ENCODE measurements at regions not wholly inside any gene's neighbourhood (a gene's known extent, or its start where the extent isn't known, plus 50 kb on each side); places are given as distances from the start of the nearest gene placed in this dataset.

DNA sequence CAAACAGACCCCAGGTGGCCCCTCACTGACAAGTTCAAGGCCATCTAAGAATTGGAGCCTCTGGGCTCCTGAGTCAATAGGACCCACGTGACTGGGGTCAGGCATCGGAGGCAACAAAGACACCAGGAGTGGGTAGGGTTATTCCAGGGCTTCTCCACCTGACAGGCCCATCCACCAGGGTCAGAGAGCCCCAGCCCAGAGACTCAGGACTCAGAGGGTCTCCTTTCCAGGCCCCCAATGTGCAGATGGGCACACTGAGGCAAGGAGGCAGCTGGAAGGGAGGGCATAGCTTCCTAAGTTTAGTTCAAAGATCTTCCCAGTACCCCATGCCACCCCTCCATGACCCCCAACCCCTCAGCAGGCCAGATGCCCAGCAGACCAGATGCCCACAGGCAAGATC lies 388.6 kb downstream of the MATN1 start:
- no peak for DNase-seq

DNA sequence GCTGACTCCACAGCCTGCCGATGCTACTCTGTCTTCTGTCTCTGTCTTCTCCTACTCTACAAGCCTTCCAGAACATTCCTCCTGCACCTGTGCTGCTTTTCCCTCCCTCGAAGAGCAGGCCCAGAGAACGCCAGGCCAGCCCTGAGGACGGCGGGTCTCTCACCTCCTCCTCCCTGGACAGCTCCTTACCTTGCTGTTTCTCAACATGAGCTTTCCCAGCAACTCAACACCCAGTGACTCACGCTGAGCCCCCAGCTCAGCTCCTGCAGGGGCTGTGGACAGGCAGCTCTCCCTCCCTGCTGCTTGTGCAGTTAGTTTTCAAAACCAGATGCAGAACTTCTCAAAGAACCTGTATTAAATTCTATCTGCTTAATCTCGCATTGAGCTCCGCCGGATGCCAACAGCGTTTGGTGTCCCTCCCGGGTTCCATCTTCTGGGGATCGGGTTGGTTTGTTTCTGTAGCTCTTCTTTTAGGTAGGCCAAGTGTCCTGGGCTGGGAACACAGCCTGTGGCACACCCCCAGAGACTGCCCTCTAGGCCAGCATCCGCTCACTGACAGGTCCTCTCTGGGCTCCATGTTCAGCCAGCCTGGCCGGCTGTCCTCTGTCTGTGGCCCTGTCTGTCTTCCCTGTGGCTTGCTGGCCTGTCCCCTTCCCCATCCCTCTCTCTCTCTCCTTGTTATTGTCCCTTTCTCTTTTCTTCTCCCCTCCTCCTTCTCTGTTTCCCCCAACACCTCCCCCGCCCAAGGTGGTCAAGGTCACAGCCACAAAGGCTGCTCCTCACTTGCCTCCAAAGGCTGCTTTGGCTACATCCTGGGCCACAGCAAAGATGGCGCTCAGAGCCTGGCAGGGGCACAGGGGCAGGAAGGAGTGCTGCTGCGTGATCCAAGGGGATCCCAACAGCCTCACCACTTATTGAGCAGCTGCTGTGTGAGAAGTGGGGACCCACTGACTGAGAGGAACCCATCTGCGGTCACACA lies 391.0 kb downstream of the MATN1 start:
- H3K36me3 ChIP-seq (replicated peaks) = no peaks in the 10 kb centered on the region
- H3K27me3 ChIP-seq (replicated peaks) = no peaks in the 10 kb centered on the region
- H3K4me3 ChIP-seq (ENCODE audit: low read depth, low read length) = no peak overlapping the region
- DNase-seq = no peak
- TF ChIP-seq, protein P1, sequence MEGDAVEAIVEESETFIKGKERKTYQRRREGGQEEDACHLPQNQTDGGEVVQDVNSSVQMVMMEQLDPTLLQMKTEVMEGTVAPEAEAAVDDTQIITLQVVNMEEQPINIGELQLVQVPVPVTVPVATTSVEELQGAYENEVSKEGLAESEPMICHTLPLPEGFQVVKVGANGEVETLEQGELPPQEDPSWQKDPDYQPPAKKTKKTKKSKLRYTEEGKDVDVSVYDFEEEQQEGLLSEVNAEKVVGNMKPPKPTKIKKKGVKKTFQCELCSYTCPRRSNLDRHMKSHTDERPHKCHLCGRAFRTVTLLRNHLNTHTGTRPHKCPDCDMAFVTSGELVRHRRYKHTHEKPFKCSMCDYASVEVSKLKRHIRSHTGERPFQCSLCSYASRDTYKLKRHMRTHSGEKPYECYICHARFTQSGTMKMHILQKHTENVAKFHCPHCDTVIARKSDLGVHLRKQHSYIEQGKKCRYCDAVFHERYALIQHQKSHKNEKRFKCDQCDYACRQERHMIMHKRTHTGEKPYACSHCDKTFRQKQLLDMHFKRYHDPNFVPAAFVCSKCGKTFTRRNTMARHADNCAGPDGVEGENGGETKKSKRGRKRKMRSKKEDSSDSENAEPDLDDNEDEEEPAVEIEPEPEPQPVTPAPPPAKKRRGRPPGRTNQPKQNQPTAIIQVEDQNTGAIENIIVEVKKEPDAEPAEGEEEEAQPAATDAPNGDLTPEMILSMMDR (IDR thresholded peaks at IDR 0.05; ENCODE audit: low read depth, low read length, missing control alignments) = no peak
- no peak overlapping the region for H3K27ac ChIP-seq
- in situ Hi-C loops (cut with HindIII; ENCODE audit: low pct_ligation_motif_present, low sequenced_read_pairs) = no loop called here

More for the DNA sequence above, 388.6 kb downstream of the MATN1 start:
- TF ChIP-seq, protein P1 (IDR thresholded peaks at IDR 0.05; ENCODE audit: low read depth, low read length, missing control alignments) = no peak
- no peaks in the 10 kb centered on the region for H3K27me3 ChIP-seq (replicated peaks)
- no peak overlapping the region for H3K4me3 ChIP-seq (ENCODE audit: low read depth, low read length)
- H3K36me3 ChIP-seq (replicated peaks) = no peaks in the 10 kb centered on the region
- in situ Hi-C loops (cut with HindIII; ENCODE audit: low pct_ligation_motif_present, low sequenced_read_pairs) = no loop called here
- H3K27ac ChIP-seq = no peak overlapping the region

DNA sequence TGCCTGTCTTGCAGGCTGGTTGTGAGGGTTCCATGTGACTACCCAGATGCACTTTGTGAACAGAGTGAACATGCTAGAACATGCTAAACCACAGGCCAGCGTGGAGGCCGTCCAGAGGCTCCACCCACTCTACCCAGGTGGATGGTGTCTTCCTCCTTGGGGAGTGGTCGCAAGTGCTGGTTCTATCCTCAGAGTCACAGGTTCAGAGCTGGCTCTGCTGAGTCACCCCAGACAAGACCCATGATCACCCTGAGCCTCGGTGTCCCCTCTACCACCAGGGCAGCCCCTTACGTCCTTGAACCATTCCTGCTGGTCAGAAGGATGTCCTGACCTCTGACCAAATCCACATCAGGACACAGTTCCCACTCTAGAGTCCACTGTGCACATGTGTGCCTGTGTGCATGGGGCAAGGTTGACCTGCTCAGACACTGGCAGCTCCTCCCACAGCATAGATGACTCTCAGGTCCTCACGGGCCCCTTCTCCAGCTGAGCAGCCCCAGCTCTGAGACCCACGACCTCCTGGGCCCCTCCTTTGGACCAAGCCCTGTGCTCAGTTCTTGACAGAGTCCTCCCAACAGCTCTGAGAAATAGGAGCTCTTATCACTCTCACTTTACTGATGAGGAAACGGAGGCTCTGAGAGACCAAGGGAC lies 391.8 kb downstream of the MATN1 start:
- no peak for DNase-seq
- Histone ChIP-seq H3K36me3 (replicated peaks) (no peaks in the 10 kb centered on the region), H3K27me3 (replicated peaks) (no peaks in the 10 kb centered on the region), H3K27ac (no peak overlapping the region), H3K4me3 (ENCODE audit: low read depth, low read length) (no peak overlapping the region)
- TF ChIP-seq, protein P1 (IDR thresholded peaks at IDR 0.05; ENCODE audit: low read depth, low read length, missing control alignments) = no peak
- in situ Hi-C loops (cut with HindIII; ENCODE audit: low pct_ligation_motif_present, low sequenced_read_pairs) = no loop called here

DNA sequence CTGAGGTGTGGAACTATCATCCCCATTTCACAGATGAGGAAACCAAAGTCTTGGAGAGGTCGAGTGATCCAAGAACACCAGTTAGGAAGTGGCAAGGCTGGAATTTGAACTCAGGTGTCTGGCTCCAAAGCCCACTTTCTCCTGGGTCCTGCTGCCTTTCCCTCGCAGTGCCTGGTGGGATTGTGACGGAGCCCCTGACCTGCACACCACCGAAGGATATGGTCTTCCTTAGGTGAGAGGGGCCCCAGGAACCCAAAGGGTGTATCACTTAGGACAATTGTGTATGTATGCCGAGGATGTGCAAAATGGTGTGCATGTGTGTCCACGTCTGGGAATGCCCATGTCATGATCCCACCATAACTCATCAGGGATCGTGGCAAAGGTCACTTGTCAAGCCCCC lies 392.7 kb downstream of the MATN1 start:
- no peaks in the 10 kb centered on the region for H3K36me3 ChIP-seq (replicated peaks)
- no peaks in the 10 kb centered on the region for H3K27me3 ChIP-seq (replicated peaks)
- H3K27ac ChIP-seq = no peak overlapping the region
- DNase-seq = no peak
- H3K4me3 ChIP-seq (ENCODE audit: low read depth, low read length) = no peak overlapping the region
- TF ChIP-seq, protein P1 (IDR thresholded peaks at IDR 0.05; ENCODE audit: low read depth, low read length, missing control alignments) = no peak
- in situ Hi-C loops (cut with HindIII; ENCODE audit: low pct_ligation_motif_present, low sequenced_read_pairs) = no loop called here

DNA sequence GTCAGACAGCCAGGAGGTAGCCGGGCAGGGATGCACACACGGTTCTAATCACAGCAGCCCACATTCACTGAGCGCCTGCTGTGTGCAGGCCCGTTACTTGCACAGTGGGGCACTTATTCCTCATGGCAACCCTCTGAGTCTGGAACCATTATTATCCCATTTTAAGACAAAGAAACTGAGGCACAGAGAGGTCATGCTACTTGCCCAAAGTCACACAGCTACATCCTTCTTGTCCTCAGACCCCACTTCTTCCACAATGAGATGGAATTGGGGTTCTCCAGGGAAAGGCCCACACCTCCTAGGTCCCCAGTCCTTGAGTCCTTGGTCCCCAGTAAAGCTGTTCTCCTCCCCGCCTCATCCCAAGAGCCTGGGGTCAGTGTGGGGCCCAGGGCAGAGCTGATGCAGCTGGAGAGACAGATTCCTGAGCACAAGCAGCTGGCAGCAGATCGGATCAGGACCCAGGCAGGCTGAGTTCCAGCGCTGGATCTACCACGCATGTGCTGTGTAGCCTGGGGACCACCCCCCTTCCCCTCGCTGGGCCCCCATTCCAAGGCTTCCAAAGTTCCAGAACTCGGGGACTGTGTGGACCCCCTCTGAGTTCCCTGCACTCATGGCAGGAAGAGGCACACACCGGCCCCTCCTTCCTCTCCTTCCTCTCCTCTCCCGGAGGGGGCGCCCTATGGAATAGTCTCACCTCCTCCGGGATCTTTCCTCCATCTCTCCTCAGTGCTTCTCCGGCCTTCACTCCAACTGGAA lies 393.4 kb downstream of the MATN1 start:
- Histone ChIP-seq H3K4me3 (ENCODE audit: low read depth, low read length) (no peak overlapping the region), H3K27ac (no peak overlapping the region), H3K27me3 (replicated peaks) (no peaks in the 10 kb centered on the region), H3K36me3 (replicated peaks) (no peaks in the 10 kb centered on the region)
- DNase-seq = no peak
- TF ChIP-seq, protein P1 (IDR thresholded peaks at IDR 0.05; ENCODE audit: low read depth, low read length, missing control alignments) = no peak
- in situ Hi-C loops (cut with HindIII; ENCODE audit: low pct_ligation_motif_present, low sequenced_read_pairs) = no loop called here
